Liver (tissue), 3 donors: ENCODE measurements at regions not wholly inside any gene's neighbourhood (a gene's known extent, or its start where the extent isn't known, plus 50 kb on each side); places are given as distances from the start of the nearest gene placed in this dataset.

Experiments used
- ATF3 ChIP-seq: IDR thresholded peaks from 2 replicates; pipeline ENCODE4 v1.6.1; 2016; ENCODE audit warnings: antibody characterized with exemption
- CTCF ChIP-seq: fragments of 150-350 bp; IDR thresholded peaks from 2 replicates; pipeline ENCODE4 v1.5.1; 2017; ENCODE audit warnings: improper control_type of control experiment, low read depth, low read length; ENCODE audit not compliant: missing input control
- EGR1 ChIP-seq, 2 donors: IDR thresholded peaks; 2 replicates each; pipeline ENCODE4 v1.6.1; 2016 to 2018; ENCODE audit warnings: antibody characterized with exemption in 2 of 2, low read depth in 2 of 2
- FOXA1 ChIP-seq: IDR thresholded peaks from 2 replicates; pipeline ENCODE4 v1.6.1; 2016; ENCODE audit warnings: antibody characterized with exemption
- GABPA ChIP-seq, 2 donors: IDR thresholded peaks in 1 of 2; conservative IDR thresholded peaks in 1 of 2; 2 replicates each; pipeline ENCODE4 v1.6.1; 2016; ENCODE audit warnings: antibody characterized with exemption in 2 of 2, mild to moderate bottlenecking in 1 of 2, moderate library complexity in 1 of 2
- JUND ChIP-seq, 2 donors: IDR thresholded peaks; 2 replicates each; pipeline ENCODE4 v1.6.1; 2016; ENCODE audit warnings: antibody characterized with exemption in 2 of 2
- MAX ChIP-seq: IDR thresholded peaks from 2 replicates; pipeline ENCODE4 v1.6.1; 2016; ENCODE audit warnings: antibody characterized with exemption
- RAD21 ChIP-seq, 2 donors: IDR thresholded peaks; 2 replicates each; pipeline ENCODE4 v1.6.1; 2016; ENCODE audit warnings: antibody characterized with exemption in 2 of 2, mild to moderate bottlenecking in 2 of 2
- REST ChIP-seq: IDR thresholded peaks from 2 replicates; pipeline ENCODE4 v1.6.1; 2016; ENCODE audit warnings: antibody characterized with exemption, mild to moderate bottlenecking
- RXRA ChIP-seq, 2 donors: IDR thresholded peaks; 2 replicates each; pipeline ENCODE4 v1.6.1; 2017 to 2018; ENCODE audit warnings: antibody characterized with exemption in 2 of 2, mild to moderate bottlenecking in 1 of 2
- SP1 ChIP-seq: IDR thresholded peaks from 2 replicates; pipeline ENCODE4 v1.6.1; 2018; ENCODE audit warnings: antibody characterized with exemption, mild to moderate bottlenecking
- YY1 ChIP-seq: IDR thresholded peaks from 2 replicates; pipeline ENCODE4 v1.6.1; 2016; ENCODE audit warnings: antibody characterized with exemption, mild to moderate bottlenecking
- ZBTB33 ChIP-seq: IDR thresholded peaks from 2 replicates; pipeline ENCODE4 v1.6.1; 2016; ENCODE audit warnings: antibody characterized with exemption
- donor health status: healthy.
- donor health status: healthy.

GRCh38 chr5:102659151-102659550 lies 96.0 kb upstream of the PAM start:
- TF ChIP-seq CTCF (no peak), GABPA (IDR thresholded peaks at IDR 0.05 in 1 of 2, conservative IDR thresholded peaks at IDR 0.05 in 1 of 2) (no peak), JUND (IDR thresholded peaks at IDR 0.05) (no peak), YY1 (no peak), FOXA1 (no peak), RAD21 (IDR thresholded peaks at IDR 0.05) (no peak), SP1 (no peak), EGR1 (IDR thresholded peaks at IDR 0.05; ENCODE audit: low read depth in 2 of 2) (no peak), REST (no peak), RXRA (IDR thresholded peaks at IDR 0.05) (no peak), ZBTB33 (no peak), MAX (no peak), ATF3 (no peak)
